Hepatocyte (in vitro differentiated cells): ENCODE measurements at regions not wholly inside any gene's neighbourhood (a gene's known extent, or its start where the extent isn't known, plus 50 kb on each side); places are given as distances from the start of the nearest gene placed in this dataset.

Experiments used
- DNase-seq: peaks from one replicate; pipeline ENCODE4 v3.0.0-alpha.2; 2016; ENCODE audit warnings: low spot score
- H2AFZ ChIP-seq: fragments of 200-600 bp; sonication (generic); 2 replicates; pipeline ENCODE4 v1.6.0; 2016; ENCODE audit warnings: antibody characterized with exemption, mild to moderate bottlenecking
- H3K27ac ChIP-seq: fragments of 200-600 bp; sonication (generic); 2 replicates; pipeline ENCODE4 v1.5.1; 2016; ENCODE audit warnings: mild to moderate bottlenecking
- H3K27me3 ChIP-seq: fragments of 200-600 bp; sonication (generic); 2 replicates; pipeline ENCODE4 v1.6.1; 2016
- H3K36me3 ChIP-seq: fragments of 200-600 bp; sonication (generic); replicated peaks from 2 replicates; pipeline ENCODE4 v1.5.1; 2016; ENCODE audit warnings: low read depth; ENCODE audit not compliant: insufficient read depth
- H3K4me1 ChIP-seq: fragments of 200-600 bp; sonication (generic); 2 replicates; pipeline ENCODE4 v1.5.1; 2016; ENCODE audit warnings: mild to moderate bottlenecking, moderate library complexity; ENCODE audit not compliant: insufficient read depth
- H3K4me2 ChIP-seq: fragments of 200-600 bp; sonication (generic); 2 replicates; pipeline ENCODE4 v1.6.0; 2016
- H3K4me3 ChIP-seq: fragments of 200-600 bp; sonication (generic); 2 replicates; pipeline ENCODE4 v1.5.1; 2016; ENCODE audit warnings: mild to moderate bottlenecking
- H3K79me2 ChIP-seq: fragments of 200-600 bp; sonication (generic); 2 replicates; pipeline ENCODE4 v1.6.0; 2017; ENCODE audit warnings: mild to moderate bottlenecking
- H3K9me2 ChIP-seq: fragments of 200-600 bp; sonication (generic); replicated peaks from 2 replicates; pipeline ENCODE4 v1.6.0; 2017; ENCODE audit warnings: mild to moderate bottlenecking; ENCODE audit not compliant: insufficient read depth
- H3K9me3 ChIP-seq: fragments of 200-600 bp; sonication (generic); 2 replicates; pipeline ENCODE4 v1.5.1; 2016; ENCODE audit warnings: low read depth, mild to moderate bottlenecking
- H4K20me1 ChIP-seq: fragments of 200-600 bp; sonication (generic); 2 replicates; pipeline ENCODE4 v1.6.0; 2016; ENCODE audit warnings: mild to moderate bottlenecking; ENCODE audit not compliant: insufficient read depth, poor library complexity, severe bottlenecking
- CTCF ChIP-seq: fragments of 200-600 bp; sonication (generic); IDR thresholded peaks from 2 replicates; pipeline ENCODE4 v1.5.1; 2016; ENCODE audit warnings: antibody characterized with exemption, mild to moderate bottlenecking; ENCODE audit not compliant: poor library complexity
- EZH2 ChIP-seq: fragments of 200-600 bp; sonication (generic); IDR thresholded peaks from 2 replicates; pipeline ENCODE4 v1.6.1; 2016; ENCODE audit warnings: antibody characterized with exemption, mild to moderate bottlenecking, borderline replicate concordance
- EZH2phosphoT487 ChIP-seq: fragments of 200-600 bp; sonication (generic); IDR thresholded peaks from one replicate; pipeline ENCODE4 v1.6.1; 2018; ENCODE audit warnings: antibody characterized with exemption, mild to moderate bottlenecking, low read depth, moderate library complexity; ENCODE audit not compliant: unreplicated experiment, severe bottlenecking
- WGBS: methylation state at CpG from one replicate; pipeline ENCODE4 v1.1.6; 2016; ENCODE audit warnings: low lambda C conversion rate; ENCODE audit errors: missing lambda C conversion rate; 5-methylcytosine and 5-hydroxymethylcytosine counted together

GRCh38 chr17:27236717-27237315, 57.1 kb upstream of the WSB1 start:
- H3K27me3 ChIP-seq, result no peaks in the 10 kb centered on the region
- peak; percentile 85 for DNase-seq
- H3K4me3 ChIP-seq, result no peak overlapping the region
- H3K36me3 ChIP-seq, result no peaks in the 10 kb centered on the region
- no peak overlapping the region for H3K27ac ChIP-seq
- H3K9me3 ChIP-seq, result no peaks in the 10 kb centered on the region
- no peaks in the 10 kb centered on the region for H3K79me2 ChIP-seq
- H3K4me1 ChIP-seq, result peaks cover 4% of the 10 kb centered on the region
- H3K4me2 ChIP-seq, result peak overlapping the region; percentile 1
- no peaks in the 10 kb centered on the region for H4K20me1 ChIP-seq
- no peaks in the 10 kb centered on the region for H3K9me2 ChIP-seq
- no peak overlapping the region for H2AFZ ChIP-seq
- no peak for TF ChIP-seq EZH2
- TF ChIP-seq CTCF, result peak; percentile 94
- WGBS, result 52% methylated on average over 3 of the region's 3 CpGs

GRCh38 chr17:27237890-27238289, 56.0 kb upstream of the WSB1 start:
- TF ChIP-seq EZH2 (no peak), CTCF (no peak), EZH2phosphoT487 (no peak)
- WGBS, result 85% methylated on average over 7 of the region's 7 CpGs
- H3K4me1 ChIP-seq, result peaks cover 4% of the 10 kb centered on the region
- H3K79me2 ChIP-seq, result no peaks in the 10 kb centered on the region
- no peaks in the 10 kb centered on the region for H3K9me3 ChIP-seq
- no peak overlapping the region for H3K27ac ChIP-seq
- no peak overlapping the region for H3K4me3 ChIP-seq
- H3K36me3 ChIP-seq, result no peaks in the 10 kb centered on the region
- H2AFZ ChIP-seq, result no peak overlapping the region
- H4K20me1 ChIP-seq, result no peaks in the 10 kb centered on the region
- DNase-seq, result no peak
- no peaks in the 10 kb centered on the region for H3K9me2 ChIP-seq
- H3K4me2 ChIP-seq, result no peak overlapping the region
- no peaks in the 10 kb centered on the region for H3K27me3 ChIP-seq

GRCh38 chr17:27239046-27239445, 54.9 kb upstream of the WSB1 start:
- no peak for DNase-seq
- Histone ChIP-seq H4K20me1 (no peaks in the 10 kb centered on the region), H3K79me2 (no peaks in the 10 kb centered on the region), H2AFZ (no peak overlapping the region), H3K4me3 (no peak overlapping the region), H3K4me1 (peaks cover 4% of the 10 kb centered on the region), H3K27me3 (no peaks in the 10 kb centered on the region), H3K4me2 (no peak overlapping the region), H3K27ac (no peak overlapping the region), H3K36me3 (no peaks in the 10 kb centered on the region), H3K9me3 (no peaks in the 10 kb centered on the region), H3K9me2 (no peaks in the 10 kb centered on the region)
- WGBS, result 87% methylated on average over 5 of the region's 5 CpGs
- no peak for TF ChIP-seq CTCF
- no peak for TF ChIP-seq EZH2phosphoT487
- no peak for TF ChIP-seq EZH2

GRCh38 chr17:27239584-27239983, 54.3 kb upstream of the WSB1 start:
- H3K27ac ChIP-seq, result no peak overlapping the region
- TF ChIP-seq EZH2phosphoT487 (no peak), EZH2 (no peak), CTCF (no peak)
- no peaks in the 10 kb centered on the region for H3K9me2 ChIP-seq
- no peak overlapping the region for H3K4me3 ChIP-seq
- no peaks in the 10 kb centered on the region for H3K27me3 ChIP-seq
- peaks cover 7% of the 10 kb centered on the region for H3K4me1 ChIP-seq
- no peak overlapping the region for H2AFZ ChIP-seq
- no peaks in the 10 kb centered on the region for H3K9me3 ChIP-seq
- no peaks in the 10 kb centered on the region for H3K79me2 ChIP-seq
- H3K4me2 ChIP-seq, result no peak overlapping the region
- DNase-seq, result no peak
- 94% methylated on average over 7 of the region's 7 CpGs for WGBS
- no peaks in the 10 kb centered on the region for H4K20me1 ChIP-seq
- H3K36me3 ChIP-seq, result no peaks in the 10 kb centered on the region
